NB4 (cell line): ENCODE measurements at regions not wholly inside any gene's neighbourhood (a gene's known extent, or its start where the extent isn't known, plus 50 kb on each side); places are given as distances from the start of the nearest gene placed in this dataset.

Experiments used
- CTCF ChIP-seq: IDR thresholded peaks from one replicate; pipeline ENCODE4 v1.5.1; 2012; ENCODE audit warnings: low read depth, low read length
- TF ChIP-seq, protein P1 (sequence below): IDR thresholded peaks from 2 replicates; pipeline ENCODE4 v1.6.1; 2011; ENCODE audit warnings: low read depth, low read length

- no peak for TF ChIP-seq CTCF
- TF ChIP-seq, protein P1, sequence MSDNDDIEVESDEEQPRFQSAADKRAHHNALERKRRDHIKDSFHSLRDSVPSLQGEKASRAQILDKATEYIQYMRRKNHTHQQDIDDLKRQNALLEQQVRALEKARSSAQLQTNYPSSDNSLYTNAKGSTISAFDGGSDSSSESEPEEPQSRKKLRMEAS = no peak
Observed at GRCh38 chr19:31506102-31506501, 156.9 kb upstream of the TSHZ3 start.
